ENCODE measurements at regions not wholly inside any gene's neighbourhood (a gene's known extent, or its start where the extent isn't known, plus 50 kb on each side); places are given as distances from the start of the nearest gene placed in this dataset.

DNA sequence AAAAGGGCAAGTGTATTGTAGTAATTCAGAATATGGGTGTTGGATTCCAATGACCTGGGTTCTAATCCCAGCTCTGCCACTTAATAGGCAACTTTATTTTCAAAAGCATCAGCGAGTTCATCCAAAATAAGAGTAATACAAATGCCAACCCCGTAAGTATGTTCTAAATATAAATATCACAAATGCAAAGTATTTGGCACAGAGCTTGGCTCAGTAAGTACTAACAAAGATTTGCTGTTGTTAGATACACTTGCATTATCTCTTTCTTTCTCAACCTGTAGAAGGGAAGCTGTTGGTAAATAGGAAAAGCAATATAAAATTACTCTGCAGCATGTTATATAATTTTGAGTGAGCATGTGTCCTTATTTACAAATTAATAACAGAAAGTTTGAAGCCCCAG is 1302.6 kb upstream of the FAM98A start:
- TF ChIP-seq CTCF (IDR thresholded peaks at IDR 0.05; ENCODE audit: extremely low read depth, missing control alignments): no peak
- no peak for DNase-seq (ENCODE audit: low spot score)

DNA sequence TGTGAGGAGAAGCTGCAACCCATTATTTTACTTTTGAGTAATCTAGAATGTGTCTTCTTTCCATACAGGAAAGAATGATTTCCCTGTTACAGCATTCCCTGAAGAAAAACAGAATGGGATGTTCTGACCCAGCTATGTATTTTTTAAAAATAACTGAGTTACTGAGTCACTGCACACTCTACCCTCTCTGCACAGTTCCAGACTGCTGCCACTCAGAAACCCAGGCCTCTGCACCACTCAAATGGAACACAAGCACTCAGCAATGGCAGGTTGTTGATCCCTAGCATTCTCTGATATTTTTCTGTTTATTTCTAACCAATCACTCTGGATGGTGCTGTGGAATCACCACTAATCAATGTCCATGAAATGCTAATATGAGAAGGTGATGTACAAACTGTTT is 1300.0 kb upstream of the FAM98A start:
- TF ChIP-seq CTCF (IDR thresholded peaks at IDR 0.05; ENCODE audit: extremely low read depth, missing control alignments): no peak
- no peak for DNase-seq (ENCODE audit: low spot score)

DNA sequence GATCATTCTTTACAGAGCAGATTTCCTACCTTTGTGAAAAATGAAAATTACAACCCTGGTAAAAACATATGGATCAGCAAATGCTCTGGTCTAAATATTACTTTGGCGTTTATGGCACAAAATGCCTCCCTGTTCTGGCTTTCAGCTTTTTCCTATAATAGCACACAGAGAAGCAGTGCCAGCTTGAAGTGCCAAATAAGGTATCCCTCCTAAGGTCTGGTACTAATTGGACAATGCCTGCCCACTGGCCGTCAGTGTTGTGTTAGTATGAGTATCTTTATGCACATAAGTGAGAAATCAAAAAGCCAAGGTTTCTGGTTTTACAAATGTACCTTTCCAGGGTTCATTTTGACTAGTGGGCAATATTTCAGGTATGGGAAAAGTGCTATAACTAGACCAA is 1293.7 kb upstream of the FAM98A start:
- no peak for TF ChIP-seq CTCF (IDR thresholded peaks at IDR 0.05; ENCODE audit: extremely low read depth, missing control alignments)

GRCh38 chr2:34892256-34892655 is 1293.2 kb upstream of the FAM98A start:
- DNase-seq (ENCODE audit: low spot score): no peak
- no peak for TF ChIP-seq CTCF (IDR thresholded peaks at IDR 0.05; ENCODE audit: extremely low read depth, missing control alignments)

More for the DNA sequence above, 1293.7 kb upstream of the FAM98A start:
- no peak for DNase-seq (ENCODE audit: low spot score)

- no peak for TF ChIP-seq CTCF (IDR thresholded peaks at IDR 0.05; ENCODE audit: extremely low read depth, missing control alignments)
- DNase-seq (ENCODE audit: low spot score): no peak
Measured at GRCh38 chr2:34875091-34875745, 1276.1 kb upstream of the FAM98A start.

DNA sequence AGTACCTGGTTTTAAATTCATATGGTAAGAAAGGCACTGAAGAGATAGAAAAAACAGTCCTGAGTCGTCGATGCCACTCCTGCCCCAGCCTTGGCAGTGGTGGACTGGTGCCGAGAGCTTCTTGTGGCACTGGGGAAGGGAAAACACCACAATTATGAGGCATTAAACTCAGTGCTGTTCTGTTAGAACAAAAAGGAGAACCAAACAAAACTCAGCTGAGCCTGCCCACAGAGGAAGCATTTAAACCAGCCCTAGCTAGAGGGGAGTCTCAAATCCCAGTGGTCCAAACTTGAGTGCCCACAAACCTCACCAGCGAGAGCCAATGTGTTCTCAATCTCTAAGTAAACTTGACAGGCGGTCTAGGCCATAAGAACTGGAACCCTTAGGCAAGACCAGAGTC is 1254.5 kb upstream of the FAM98A start:
- TF ChIP-seq CTCF (IDR thresholded peaks at IDR 0.05; ENCODE audit: extremely low read depth, missing control alignments): no peak
- DNase-seq (ENCODE audit: low spot score): no peak

- no peak for TF ChIP-seq CTCF (IDR thresholded peaks at IDR 0.05; ENCODE audit: extremely low read depth, missing control alignments)
Measured at GRCh38 chr2:34851804-34852203, 1252.7 kb upstream of the FAM98A start.

More at GRCh38 chr2:34851804-34852203, 1252.7 kb upstream of the FAM98A start:
- no peak for DNase-seq (ENCODE audit: low spot score)
